NOMO-1 treated with dmso at 0.1 percent for 144 hours (cell line): ENCODE measurements at regions not wholly inside any gene's neighbourhood (a gene's known extent, or its start where the extent isn't known, plus 50 kb on each side); places are given as distances from the start of the nearest gene placed in this dataset.

ENCODE experiments used
- DNase-seq: peaks from one replicate; lab custom pipeline; 2025; ENCODE audit not compliant: unreplicated experiment; lab: John Stamatoyannopoulos, UW

- DNase-seq = no peak
These were observed 150.4 kb downstream of the C7orf25 start for GRCh38 chr7:42761486-42761885.

DNA sequence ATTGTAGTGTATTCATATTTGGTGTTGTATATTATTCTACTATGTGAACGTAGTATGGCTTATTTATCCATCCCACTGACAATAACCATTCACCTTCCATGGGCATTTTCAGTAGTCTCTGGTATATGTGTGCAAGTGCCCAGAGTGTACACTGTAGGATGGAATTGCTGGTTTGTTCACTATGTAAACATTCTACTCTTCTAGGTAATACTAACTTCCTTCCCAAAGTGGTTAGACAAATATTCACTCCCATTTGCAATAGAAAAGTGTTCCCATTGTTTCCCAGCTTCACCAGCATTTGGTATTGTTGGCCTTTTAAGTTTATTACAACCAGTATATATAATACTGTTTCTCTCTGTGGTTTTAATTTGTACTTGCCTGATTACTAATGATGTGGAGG lies 153.7 kb downstream of the C7orf25 start:
- DNase-seq = no peak

GRCh38 chr7:42756841-42757240 lies 155.0 kb downstream of the C7orf25 start:
- no peak for DNase-seq

- DNase-seq = no peak
These were observed 158.0 kb downstream of the C7orf25 start for GRCh38 chr7:42753811-42754363.

GRCh38 chr7:42753367-42753766 lies 158.5 kb downstream of the C7orf25 start:
- no peak for DNase-seq

DNA sequence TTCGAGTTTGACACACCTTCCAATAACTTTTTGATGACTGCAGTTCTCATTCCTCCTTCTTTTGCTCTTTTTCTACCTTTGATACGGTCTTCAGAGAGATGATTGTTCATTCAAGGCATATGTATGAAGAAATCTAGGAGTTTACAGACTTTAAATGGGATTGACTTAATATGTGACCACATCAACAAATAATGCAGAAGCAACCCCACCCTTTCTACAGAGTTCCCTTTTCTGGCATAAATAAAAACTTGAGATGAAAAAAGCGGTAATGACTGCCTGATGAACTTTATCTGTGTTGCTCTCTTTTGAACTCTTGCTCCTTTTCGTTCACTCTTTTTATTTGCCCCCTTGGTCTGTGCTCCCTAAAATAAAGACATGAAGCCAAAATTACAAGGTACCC lies 161.7 kb downstream of the C7orf25 start:
- no peak for DNase-seq

GRCh38 chr7:42747044-42747443 lies 164.8 kb downstream of the C7orf25 start:
- DNase-seq = no peak

- no peak for DNase-seq
These were observed 165.7 kb downstream of the C7orf25 start for GRCh38 chr7:42746214-42746613.

DNA sequence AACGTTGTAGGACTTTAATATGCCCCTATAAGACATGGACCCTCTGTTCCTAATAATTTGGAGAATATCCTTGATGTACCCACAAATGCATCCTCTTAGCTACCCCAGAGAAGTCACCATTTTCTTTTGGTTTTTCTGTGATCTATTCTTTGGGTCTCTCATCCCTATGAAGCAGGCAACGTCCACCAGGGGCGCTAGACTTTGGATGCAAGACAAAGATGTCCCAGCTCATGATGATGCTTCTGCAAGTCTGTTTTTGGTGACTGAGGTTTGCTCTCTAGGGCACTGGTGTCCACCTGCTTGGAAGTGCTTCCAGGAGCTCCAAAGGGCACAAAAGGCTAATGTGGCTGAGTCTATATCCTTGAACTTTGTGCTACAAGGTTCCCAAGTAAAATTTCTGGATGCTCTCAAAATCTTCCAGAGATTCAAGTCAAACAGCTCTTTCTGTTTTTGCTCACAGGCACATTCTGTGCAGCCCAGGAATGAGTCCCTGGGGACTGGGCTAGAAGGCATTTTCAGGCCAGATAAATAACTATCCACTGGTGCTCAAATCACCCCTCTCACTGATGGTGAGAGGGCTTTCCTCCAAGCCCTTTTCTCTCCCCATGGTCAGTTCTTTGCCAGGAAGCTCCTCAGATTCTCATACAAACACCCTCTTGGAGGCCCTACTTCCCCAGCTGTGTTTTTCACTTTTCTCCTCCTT lies 166.4 kb downstream of the C7orf25 start:
- no peak for DNase-seq

- DNase-seq = no peak
These were observed 167.1 kb downstream of the C7orf25 start for GRCh38 chr7:42744746-42745145.

GRCh38 chr7:42743077-42743858 lies 168.6 kb downstream of the C7orf25 start:
- DNase-seq = no peak

GRCh38 chr7:42742318-42742717 lies 169.6 kb downstream of the C7orf25 start:
- DNase-seq = no peak

DNA sequence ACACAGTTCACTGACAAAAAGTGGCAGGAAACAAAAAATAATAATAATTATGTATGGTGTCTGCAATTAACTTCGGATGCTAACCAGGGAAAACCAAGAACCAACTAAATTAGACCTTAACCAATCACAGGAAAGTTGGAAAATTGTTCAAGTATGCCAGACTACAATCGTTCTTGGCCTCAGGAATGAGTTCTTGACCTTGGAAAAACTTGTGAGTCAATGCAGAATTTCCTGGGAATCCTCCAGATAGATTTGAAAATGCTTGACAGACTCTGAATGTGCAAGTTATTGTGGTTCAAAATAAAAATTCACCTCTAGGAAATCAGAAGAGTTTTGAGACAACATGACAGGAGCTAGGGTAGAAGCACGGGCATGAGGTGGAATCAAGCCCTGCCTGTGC lies 171.5 kb downstream of the C7orf25 start:
- no peak for DNase-seq

GRCh38 chr7:42739638-42740037 lies 172.2 kb downstream of the C7orf25 start:
- DNase-seq = no peak

- no peak for DNase-seq
These were observed 174.9 kb downstream of the C7orf25 start for GRCh38 chr7:42736931-42737330.

DNA sequence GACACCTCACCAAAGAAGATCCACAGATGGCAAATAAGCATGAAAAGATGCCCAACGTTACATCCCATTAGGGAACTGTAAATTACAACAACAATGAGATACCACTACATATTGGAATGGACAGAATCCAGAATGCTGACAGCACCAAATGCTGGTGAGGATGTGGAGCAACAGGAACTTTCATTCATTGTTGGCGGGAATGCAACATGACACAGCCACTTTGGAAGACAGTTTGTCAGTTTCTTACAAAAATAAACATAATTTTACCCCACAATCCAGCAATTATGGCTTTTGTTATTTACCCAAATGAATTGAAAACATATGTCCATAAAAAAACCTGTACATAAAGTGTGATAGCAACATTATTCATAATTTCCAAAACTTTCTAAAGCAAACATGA lies 176.8 kb downstream of the C7orf25 start:
- DNase-seq = no peak

DNA sequence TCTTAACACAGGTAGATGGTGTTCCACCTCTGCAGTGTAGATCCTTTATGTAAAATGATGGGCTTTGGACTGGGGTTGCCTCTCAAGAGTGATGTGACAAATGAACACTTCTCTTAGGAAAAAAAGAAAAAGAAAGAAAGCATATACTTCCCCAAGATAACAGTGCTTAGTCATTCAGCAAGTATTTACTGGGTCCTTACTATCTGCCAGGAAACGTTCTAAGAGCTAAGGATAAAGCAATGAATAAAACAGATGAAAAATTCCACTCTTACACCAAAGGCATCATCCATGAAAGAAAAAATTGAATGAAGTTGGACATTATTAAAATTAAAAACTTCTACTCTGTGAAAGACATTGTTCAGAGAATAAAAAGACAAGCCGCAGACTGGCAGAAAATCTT lies 177.3 kb downstream of the C7orf25 start:
- DNase-seq = no peak

DNA sequence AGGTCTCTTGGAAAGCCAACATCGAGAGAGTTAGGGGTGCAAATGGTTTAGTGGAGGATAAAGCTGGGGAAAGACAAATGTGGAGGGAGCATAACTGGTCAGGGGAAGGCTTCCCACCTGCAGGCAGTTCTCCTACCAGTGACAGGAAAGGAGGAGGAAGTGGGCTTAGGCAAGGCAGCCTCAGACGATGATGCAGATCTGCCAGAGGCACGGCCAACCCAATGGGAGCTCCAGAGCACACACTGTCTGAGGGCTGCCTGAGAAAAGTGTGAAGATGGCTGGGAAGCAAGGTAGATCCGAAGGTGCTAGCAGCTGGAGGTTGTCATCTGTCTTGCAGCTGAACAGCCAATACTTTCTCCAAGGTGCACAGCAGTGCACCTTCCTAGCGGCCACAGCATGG lies 178.8 kb downstream of the C7orf25 start:
- no peak for DNase-seq

GRCh38 chr7:42730586-42730985 lies 181.3 kb downstream of the C7orf25 start:
- no peak for DNase-seq

DNA sequence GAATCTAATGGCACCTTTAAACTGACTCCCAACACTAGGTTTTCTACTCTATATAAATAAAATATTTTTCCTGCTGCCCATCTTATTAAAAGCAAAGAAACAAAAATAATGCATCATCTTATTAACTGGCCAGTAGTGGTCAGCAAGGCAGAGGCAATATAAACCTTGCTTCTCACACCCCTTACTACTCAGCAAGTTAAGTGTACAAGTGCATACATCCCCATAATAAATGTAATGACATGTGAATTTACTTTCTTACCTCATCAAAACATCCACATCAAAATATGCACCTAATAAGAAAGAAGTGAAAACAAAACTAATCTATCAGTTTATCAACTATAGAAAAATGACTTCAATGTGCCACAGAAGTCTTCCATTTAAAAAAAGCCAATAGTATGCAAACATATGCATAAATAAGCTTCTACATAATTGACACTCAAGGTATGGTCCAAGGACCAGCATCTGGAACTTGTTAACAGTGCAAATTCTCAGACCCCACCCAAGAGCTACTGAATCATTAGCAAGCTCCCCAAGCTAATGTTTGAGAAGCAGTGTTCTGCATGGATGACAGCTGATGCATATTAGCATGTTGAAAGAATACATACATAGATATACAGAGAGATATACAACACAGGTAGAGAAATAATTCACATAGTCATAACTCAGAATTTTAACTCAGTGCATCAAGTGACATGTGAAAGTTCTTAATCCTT lies 182.7 kb downstream of the C7orf25 start:
- DNase-seq = no peak

DNA sequence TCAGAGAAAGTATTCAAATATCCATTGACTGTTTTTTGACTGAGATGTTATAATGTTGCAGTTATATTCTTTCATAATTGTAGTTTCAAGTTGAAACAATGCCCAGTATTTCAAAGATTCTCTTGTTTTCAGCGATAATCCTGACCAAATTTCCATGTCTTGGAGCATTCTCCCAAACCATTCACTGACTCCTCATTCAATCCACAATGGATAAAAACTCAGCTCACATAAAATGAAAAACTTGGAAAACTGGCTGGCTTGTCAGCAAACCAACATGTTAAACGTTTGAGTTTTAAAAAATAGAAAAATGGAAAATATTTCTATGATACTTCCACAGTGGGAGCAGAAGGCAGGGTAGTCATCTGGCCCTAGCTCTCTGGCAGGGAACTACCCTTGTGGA lies 184.4 kb downstream of the C7orf25 start:
- no peak for DNase-seq
